Activated CD8-positive, alpha-beta memory T cell treated with anti-CD3 and anti-CD28 coated beads, Interleukin-2, amount 50 U/mL, for 24 hours (primary cell): ENCODE measurements at regions not wholly inside any gene's neighbourhood (a gene's known extent, or its start where the extent isn't known, plus 50 kb on each side); places are given as distances from the start of the nearest gene placed in this dataset.

Source experiments
- DNase-seq: peaks from one replicate; pipeline ENCODE4 v3.0.0-alpha.2; 2020; ENCODE audit errors: extremely low read depth

DNA sequence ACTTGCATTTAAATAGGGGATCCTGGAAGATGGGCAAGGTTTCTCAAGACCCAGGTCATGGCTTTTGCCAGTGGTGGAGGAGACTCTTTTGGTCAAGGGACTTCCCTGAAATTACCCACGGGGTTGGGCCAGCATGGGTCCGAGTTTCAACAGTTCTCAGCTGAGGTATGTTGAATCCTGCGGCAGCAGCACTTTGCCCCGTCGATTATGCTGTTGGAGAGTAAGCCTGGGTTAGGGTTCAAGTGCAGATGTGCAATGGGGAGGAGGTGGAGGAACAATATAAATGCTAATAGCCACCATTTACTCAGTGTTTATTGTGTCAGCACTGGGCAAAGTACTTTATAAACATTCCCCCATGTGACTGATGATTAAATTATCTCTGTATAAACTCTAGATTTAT is 96.0 kb upstream of the GATA6 start:
- DNase-seq, result no peak

DNA sequence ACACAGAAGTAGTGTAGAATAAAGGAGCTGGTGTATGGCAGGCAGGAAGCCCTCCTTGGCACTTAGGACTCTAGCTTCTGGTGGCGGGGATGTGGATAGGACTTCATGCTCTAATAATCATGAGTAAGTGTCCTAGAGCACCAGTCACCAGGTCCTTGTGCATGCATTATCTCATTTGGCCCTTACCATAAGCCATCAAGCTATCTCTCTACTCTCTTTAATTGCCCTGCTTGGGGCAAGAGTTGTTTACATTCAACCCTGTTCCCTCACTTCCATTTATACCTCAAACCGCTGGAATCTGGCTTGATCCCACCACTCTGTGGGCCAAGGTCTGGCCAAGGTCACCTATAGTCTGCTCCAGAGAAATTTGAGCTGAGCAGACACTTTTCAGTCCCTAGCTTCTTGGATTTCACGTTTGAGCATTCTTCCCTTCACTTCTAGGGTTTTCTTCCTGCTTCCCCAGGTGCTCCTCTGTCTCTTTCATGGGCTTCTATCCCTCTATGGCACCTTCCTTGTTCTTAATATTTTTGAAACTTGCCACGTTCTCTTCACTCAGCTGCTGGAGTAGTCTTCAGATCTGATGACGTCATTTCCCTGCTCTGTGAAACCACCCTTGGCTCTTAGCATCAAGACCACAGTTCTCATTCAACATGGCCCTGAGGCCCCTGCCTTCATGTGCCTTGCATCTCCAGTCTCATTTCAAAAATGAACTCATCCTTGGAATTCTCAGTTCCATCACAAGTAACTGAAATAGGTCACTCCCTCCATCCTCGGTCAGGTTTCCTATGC is 94.9 kb upstream of the GATA6 start:
- DNase-seq, result no peak

DNA sequence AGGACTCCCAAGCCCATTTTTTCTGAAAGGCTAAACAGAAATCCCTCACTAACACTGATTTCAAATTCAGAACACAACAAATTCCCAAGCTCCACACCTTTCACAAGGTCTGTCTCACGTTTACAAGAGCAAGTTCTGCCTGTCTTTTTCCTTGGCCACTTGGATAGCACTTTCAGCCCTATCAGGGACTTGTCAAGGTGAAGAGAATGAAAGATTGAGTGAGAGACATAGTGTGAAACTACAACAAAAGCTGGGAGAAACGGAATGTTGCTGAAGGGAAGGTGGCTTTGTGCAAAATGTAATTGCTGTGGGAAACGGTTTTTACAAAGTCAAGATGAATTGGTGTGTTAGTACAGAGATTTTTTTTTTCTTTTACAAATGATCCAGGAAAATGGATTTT is 89.4 kb upstream of the GATA6 start:
- no peak for DNase-seq

DNA sequence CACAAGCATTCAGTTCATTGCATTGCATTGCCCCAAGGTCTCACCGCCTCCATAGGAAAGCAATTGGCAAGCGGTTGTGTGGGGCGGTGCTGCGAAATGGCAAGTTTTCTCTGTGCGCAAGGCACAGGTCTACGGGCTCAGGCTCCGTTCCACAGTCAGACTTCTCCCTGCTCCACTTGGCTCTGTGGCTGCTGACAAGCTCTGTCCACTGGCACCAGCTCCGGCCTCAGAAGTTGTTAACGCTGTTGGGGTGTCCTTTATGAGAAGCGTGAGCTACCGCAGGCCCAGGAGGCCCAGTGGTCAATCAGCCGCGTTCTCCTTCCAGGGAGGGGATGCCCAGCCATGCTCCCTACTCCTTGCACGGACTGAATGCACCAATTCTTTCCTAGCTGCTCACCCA is 87.0 kb upstream of the GATA6 start:
- no peak for DNase-seq

DNA sequence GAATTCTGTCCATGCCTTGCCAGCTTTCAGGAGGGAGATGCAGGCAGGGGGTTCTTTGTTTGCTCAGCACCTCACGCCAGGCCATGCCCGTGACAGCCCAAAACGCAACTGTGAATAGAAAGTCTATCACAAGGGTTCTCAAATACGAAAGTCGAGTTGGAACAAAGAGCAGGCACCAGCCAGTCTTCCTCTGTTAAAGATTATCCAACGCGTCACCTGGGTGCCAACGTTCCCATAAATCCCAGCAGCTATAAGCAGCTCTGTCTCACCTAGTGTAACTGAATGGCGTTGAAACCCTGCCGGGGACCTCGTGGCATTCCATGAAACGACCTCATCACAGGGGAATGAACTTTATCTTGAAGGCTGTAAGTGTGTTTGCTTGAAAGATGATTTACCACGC is 84.8 kb upstream of the GATA6 start:
- DNase-seq, result no peak

DNA sequence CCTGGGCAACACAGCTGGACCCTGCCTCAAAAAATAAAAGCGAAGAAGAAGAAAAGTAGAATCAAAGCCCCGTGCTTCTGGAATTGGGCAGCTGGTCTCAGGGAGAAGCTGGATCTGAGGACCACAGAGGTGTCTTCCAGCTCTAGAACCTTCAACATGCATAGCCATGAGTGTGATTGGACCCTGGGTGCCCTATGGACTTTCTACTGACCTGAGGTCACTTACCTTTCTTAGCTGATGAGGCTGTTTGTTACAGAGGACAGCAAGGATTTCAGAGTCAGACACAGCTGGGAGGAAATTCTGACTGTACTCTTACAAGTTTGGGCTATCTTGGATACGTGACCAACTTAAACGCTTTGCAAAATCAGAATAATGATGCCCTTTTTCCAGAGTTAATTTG is 82.4 kb upstream of the GATA6 start:
- DNase-seq, result no peak

DNA sequence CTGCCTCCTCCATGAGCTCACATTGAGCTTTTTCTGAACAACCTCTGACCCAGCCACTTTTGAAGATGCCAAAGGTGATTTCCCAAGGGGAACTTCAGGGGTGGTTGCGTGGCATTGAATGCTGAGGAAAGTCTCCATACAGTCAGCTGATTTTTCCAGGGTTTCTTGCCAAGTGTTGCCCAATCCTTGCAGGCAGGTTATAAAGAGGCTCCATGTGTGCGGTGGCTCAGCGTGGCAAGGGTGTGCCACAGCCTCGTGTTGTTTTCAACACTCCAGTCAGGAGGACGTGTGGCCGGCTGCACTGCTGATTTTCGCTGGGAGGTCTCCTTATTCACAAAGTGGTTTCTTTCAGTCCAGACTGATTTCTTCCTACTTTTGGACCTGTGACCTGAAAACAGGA is 81.4 kb upstream of the GATA6 start:
- DNase-seq, result no peak

DNA sequence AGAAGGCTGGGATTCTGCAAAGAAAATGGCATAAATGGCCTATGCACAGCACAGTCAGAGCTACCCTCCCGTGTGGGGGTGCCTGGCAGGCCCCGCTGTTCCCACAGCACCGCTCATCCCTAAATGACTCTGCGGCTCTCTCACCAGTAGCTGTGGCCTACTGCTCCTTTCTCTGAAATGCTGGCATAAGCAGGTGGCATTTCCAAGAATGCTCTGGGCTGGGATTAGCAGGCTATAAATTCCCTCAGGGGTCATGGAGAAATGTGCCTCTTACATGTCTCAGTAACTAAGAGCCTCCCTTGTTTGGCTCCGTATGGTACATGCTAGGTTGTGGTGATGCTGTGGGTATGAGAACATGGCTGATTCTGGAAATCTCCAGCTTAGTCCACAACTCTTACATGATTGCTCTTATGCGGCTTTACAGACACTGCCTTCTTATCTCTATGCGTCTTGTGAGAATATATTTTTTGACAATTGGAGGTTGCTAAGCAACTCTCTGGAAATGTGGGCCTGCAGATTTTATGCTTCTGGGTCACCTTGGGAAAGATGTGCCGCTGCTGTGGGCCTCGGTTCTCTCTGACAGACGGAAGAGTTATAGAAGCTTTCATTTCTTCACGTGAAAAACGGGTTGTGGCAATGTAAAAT is 80.3 kb upstream of the GATA6 start:
- no peak for DNase-seq

DNA sequence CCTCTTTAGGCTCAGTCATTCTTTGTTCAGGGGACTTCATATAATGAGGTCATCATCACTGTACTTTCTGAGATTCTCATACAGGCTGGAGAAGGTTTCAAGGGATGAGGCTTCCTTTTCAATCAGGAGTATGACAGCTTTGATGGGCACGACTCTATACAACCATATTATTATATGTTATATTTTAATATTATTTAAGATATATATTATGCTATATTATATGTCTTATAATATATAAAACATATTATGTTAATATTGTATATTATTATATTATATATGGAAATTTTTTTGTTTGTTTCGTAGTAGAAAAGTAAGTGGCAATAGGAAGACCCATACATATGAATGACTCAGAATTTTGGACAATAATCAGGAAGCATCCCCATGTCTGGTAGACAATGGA is 78.0 kb upstream of the GATA6 start:
- DNase-seq, result no peak

DNA sequence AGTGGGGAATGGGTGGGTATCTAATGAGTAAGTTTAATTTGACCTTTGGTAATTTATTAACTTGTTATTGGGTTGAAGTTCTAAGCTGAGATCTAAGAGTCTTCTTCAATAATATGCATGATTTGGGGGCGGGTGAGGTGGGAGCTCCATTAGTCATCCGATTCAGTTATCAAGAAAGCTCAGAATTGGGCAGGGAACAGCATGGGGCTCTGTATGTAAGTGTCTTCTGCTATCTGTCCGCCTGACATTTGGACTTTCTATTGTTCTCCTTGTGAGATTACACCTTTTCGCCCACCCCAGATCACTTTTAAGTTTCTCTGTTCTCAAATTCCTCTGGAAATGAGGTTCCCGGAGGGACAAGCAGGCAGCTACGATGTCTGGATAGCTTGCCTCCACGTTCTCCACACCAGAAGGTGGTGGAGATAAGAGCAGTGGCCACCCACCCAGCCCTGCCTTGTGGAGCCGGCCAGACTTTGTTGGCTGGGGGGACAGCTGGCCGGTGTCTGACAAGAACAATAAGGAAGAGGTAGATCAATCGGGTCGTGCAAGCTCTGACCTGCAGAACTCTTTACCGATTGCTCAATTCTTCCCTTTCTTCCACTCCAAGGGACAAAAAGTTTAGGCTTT is 75.5 kb upstream of the GATA6 start:
- no peak for DNase-seq

DNA sequence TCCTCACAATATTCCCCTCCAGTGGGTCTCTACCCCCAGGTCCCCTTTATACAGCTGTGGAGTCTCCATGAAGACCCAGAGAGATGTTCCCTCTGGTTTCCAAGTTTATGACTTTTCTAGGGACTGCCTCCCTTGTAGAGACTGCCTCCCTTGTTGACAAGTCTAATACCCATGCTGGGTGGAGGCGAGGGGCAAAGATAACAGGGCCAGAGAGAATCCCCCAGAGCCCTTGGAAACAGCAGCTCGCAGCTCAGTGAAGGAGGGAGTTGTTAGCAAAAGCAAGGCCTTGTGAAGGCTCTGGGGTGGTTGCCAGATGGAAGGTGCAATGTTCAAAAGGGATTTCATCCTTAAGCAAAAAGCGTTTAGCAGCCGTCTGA is 75.0 kb upstream of the GATA6 start:
- no peak for DNase-seq

DNA sequence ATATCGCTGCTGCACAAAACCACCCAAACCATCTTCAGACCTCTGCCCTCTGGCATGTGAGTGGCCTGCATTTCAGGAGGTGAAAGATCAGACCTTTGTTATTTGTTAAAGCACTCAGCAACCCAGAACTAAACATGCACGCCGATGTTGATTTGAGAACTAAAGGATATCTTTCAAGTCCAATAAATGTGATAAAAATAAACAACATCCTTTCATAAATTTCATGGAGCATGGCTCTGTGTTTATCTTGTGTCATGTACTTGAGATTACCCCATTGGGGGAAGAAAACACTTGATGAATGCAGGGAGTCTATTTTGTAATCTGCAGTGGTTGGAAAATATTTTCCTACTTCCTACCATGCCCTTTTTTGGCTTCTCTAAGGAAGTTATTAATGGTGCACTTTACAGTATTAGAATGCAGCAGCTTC is 70.8 kb upstream of the GATA6 start:
- no peak for DNase-seq

DNA sequence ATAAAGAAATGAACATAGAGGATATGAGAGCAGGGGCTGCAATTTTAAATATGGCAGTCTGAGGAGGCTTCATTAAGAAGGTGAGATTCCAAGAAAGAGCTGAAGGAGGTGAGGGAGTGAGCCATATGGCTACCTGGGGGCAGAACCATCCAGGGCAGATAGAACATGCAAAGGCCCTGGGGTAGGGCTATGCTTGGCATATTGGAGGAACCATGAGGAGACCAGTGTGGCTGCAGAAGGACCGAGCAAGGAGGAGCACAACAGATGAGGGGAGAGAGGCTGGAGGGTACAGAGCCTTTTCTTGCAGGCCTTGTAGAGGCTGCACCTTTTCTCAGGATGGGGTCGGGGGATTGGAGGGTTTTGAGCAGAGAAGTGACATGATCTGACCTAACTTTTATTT is 69.5 kb upstream of the GATA6 start:
- no peak for DNase-seq

DNA sequence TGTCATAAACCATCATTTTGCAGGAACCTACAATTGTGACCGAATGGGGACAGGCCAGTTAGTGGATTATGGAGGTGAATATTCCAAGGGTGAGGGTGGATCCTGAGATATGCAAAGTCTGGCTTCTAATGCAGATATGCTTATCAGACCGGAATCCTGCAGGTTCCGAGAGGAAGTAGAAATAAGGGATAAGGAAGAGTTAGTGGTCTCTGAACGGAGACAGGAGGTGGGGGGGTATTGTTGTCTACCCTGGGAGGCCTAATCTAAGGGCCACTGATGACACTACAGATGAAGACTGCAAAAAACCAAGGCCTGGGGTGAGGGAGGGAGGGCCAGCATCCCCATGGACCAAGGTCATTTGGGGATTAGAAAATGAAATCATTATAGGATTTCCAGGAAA is 67.7 kb upstream of the GATA6 start:
- no peak for DNase-seq

DNA sequence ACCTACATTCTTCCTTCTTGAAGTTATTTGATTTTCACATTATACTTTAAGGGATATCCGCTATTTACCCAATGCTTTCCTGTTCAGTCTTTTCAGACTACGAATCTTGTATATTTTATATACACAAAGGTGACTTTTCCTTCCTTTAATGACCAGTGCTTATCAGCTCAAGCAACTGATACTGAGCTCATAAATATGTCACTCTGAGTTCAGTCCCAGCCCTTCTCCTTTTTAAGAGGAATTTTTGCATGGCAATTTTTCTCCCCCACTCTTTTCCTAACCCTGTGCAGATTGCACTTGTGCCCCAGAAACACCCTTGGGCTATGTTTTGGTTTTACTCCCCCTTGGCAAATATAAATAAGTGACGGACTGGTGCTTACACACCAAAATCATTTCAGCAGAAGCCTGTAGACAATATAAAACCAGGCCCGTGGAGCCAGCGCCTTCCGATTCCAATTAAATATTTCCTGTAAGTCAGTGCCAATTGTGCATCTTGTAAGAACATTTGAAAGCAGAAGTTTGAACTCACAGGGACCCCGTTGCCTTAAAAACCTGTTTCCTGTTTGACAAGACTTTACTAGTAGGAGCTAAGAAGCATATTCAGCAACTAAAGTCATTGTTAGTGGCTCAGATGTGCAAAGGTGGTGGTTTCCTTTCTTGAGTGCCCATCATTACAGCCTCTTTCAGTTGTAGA is 66.3 kb upstream of the GATA6 start:
- DNase-seq, result no peak

DNA sequence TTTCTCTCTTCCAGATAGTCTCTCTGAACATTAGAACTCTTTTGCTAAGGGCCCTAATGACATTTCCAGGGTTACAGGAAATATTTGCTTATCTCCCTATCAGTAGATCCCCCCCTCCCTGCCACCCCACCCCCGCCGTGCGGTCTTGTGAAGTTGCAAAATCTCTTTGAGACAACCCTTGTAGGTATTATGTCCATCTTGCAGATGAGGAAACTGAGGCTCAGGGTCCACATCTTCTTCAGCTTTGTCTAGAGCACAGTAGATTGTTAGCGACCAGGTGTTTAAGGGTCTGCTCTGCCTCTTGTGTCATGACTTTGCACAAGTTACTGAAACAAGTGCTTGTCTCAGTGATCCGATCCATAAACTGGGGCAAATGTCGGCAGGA is 65.8 kb upstream of the GATA6 start:
- no peak for DNase-seq

DNA sequence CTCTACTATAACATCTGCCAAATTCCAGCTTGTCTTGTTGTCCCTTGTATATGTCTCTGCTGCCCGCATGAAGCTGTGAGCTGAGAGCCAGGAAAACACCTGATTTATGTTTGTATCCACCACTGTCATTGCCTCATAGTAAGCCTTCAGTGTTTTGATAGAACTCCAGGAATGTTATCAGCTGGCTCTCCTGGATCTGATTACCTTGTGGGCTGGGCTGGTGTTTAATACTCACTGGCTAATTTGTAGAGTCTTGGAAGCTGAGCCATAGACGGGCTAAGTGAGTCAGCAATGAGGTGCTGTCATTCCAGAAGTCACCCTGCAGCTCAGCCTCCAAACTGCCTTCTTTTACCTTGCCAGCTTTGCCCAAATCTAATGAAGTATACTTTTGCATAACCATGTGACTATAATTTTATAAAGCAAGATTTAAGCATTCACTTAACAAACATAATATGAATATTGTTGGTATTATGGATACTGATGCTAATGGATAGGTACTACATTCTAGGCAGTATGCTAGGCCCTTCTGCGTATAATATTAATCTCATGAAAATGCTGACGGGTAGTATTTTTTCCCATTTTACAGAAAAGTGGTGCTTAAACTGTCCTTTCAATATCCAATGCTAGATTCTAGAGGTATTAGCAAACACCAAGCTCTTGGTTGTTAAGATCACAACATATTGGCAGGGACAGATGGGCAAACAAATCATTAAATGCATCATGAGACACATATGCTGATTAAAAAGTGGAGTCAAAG is 62.7 kb upstream of the GATA6 start:
- no peak for DNase-seq

DNA sequence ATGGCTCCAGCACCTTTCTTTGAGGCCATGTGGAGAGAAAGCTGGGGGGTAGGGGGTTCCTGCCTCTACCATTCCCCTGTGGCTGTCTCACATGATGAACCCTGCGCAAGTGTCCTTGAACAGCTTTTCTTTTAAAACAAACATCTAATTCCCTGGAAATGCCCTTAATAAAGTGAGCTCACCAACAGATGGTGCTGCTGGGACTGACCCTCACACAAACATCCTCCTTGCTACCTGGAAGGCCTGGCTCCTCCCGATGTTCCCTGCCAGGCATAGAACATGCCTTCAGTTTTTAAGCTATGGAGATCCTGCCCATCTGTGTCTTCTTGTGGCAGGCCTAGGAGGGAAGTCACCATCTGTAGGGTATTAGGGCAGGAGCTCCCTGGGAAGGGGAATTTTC is 60.7 kb upstream of the GATA6 start:
- no peak for DNase-seq

DNA sequence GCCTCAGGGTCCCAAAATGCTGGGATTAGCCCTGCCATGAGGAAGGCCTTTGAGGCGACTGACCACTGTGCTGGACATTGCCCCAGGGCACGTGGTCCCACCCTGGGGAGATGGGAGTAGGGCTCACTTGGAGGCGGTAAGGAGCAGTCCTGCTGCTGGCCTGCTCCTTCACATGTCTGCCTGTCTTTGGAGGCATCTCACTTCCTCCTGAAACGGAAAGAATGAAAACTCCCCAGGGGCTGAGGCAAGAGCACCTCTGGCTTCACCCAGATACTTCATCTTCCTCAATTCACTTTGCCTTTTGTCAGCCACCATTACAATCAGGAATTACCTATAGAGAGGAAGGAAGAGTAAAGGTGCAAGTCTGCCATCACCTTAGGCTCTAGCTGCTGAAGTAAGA is 59.9 kb upstream of the GATA6 start:
- no peak for DNase-seq

DNA sequence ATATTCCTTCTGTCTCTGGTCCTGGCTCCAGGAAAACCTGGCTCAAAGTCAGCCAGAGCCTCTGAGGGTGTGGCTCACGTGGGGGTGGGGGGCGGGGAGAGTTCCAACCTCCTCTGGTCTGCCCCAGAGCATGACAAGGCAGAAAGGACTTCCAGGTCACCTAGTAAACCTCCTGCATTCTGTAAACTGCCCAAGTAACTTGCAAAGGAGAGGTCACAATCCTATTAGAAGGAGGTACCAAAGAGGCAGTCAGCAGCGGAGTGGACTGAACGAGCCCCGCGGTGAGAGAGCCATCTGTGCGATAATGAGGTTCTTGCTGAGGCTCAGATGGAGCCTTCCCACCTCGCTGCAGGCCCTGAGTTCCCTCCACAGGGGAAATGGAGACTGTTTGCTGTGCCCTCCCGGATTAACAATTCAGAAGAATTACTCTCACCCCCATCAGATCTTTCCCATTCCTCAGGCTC is 58.9 kb upstream of the GATA6 start:
- no peak for DNase-seq

DNA sequence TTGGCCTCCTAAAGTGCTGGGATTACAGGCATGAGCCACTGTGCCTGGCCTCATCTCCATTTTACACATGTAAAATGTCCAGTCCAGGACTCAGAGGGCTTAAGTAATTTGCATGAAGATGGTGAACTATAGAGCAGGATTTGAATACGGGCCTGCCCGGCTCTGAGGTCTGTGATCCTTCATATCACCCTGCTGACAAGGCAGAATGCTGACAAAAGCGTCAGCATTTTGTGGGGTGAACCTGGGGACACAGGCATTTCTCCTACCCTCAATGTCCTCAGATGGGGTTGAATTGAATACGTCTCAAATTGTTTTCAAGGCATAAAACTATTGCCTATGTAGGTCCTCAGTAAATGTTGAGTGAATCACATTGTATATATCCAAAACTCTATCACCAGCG is 57.2 kb upstream of the GATA6 start:
- no peak for DNase-seq
